Fibroblast of lung (primary cell): ENCODE measurements at regions not wholly inside any gene's neighbourhood (a gene's known extent, or its start where the extent isn't known, plus 50 kb on each side); places are given as distances from the start of the nearest gene placed in this dataset.

Experiments
- DNase-seq, 2 donors: peaks; one replicate each; pipeline versions ENCODE4 v3.0.0 to v3.0.0-alpha.2; 2010; ENCODE audit warnings: low read depth in 2 of 2
- H2AFZ ChIP-seq: 2 replicates; pipeline ENCODE4 v1.5.1; 2012; ENCODE audit warnings: low read length, control low read depth, inconsistent platforms
- H3K27ac ChIP-seq: 2 replicates; pipeline ENCODE4 v1.5.1; 2011; ENCODE audit warnings: low read length, control low read depth; ENCODE audit not compliant: insufficient read depth
- H3K27me3 ChIP-seq: 2 replicates; pipeline ENCODE4 v1.5.1; 2011; ENCODE audit warnings: mild to moderate bottlenecking, low read length; ENCODE audit not compliant: control insufficient read depth, insufficient read depth
- H3K36me3 ChIP-seq: 2 replicates; pipeline ENCODE4 v1.5.1; 2011; ENCODE audit warnings: low read length; ENCODE audit not compliant: control insufficient read depth, insufficient read depth
- H3K4me1 ChIP-seq: 2 replicates; pipeline ENCODE4 v1.5.1; 2011; ENCODE audit warnings: low read length; ENCODE audit not compliant: control insufficient read depth, insufficient read depth; ENCODE audit errors: extremely low read depth
- H3K4me2 ChIP-seq: 2 replicates; pipeline ENCODE4 v1.5.1; 2011; ENCODE audit warnings: low read length, control low read depth; ENCODE audit not compliant: insufficient read depth; ENCODE audit errors: extremely low read depth
- H3K4me3 ChIP-seq, 4 experiments: fragments of 200-600 bp in 1 of 4; sonication (generic) in 1 of 4; replicated peaks in 1 of 4; 2 replicates each; pipeline ENCODE4 v1.5.1; 2011 to 2016; ENCODE audit warnings: low read length in 4 of 4, low read depth in 3 of 4, mild to moderate bottlenecking in 3 of 4, control low read depth in 2 of 4, inconsistent platforms in 1 of 4, mixed read lengths in 1 of 4; ENCODE audit not compliant: insufficient read depth in 1 of 4; ENCODE audit errors: control extremely low read depth in 1 of 4
- H3K79me2 ChIP-seq: 2 replicates; pipeline ENCODE4 v1.5.1; 2012; ENCODE audit warnings: mild to moderate bottlenecking, low read length, inconsistent platforms; ENCODE audit not compliant: control insufficient read depth, insufficient read depth
- H3K9ac ChIP-seq: 2 replicates; pipeline ENCODE4 v1.5.1; 2011; ENCODE audit warnings: mild to moderate bottlenecking, low read length, control low read depth; ENCODE audit not compliant: insufficient read depth
- H3K9me3 ChIP-seq: 2 replicates; pipeline ENCODE4 v1.5.1; 2012; ENCODE audit warnings: low read depth, low read length; ENCODE audit not compliant: control insufficient read depth, insufficient read depth
- H4K20me1 ChIP-seq: 2 replicates; pipeline ENCODE4 v1.5.1; 2011; ENCODE audit warnings: low read length; ENCODE audit not compliant: control insufficient read depth, insufficient read depth; ENCODE audit errors: extremely low read depth
- CTCF ChIP-seq, 2 donors: IDR thresholded peaks in 1 of 2; conservative IDR thresholded peaks in 1 of 2; 1 replicate in 1 of 2; 2 replicates in 1 of 2; pipeline ENCODE4 v1.5.1; 2011 to 2012; ENCODE audit warnings: low read length in 2 of 2, control low read depth in 1 of 2, inconsistent platforms in 1 of 2, low read depth in 1 of 2, mild to moderate bottlenecking in 1 of 2
- EZH2 ChIP-seq: IDR thresholded peaks from 2 replicates; pipeline ENCODE4 v1.5.1; 2012; ENCODE audit warnings: low read length, control low read depth, mild to moderate bottlenecking; ENCODE audit errors: missing control alignments

GRCh38 chr16:79677799-79678530, 77.4 kb upstream of the MAF start:
- no peak overlapping the region for H3K27ac ChIP-seq
- H4K20me1 ChIP-seq = no peaks in the 10 kb centered on the region
- H3K79me2 ChIP-seq = no peaks in the 10 kb centered on the region
- no peaks in the 10 kb centered on the region for H3K36me3 ChIP-seq
- H3K27me3 ChIP-seq = no peaks in the 10 kb centered on the region
- no peak overlapping the region for H3K9ac ChIP-seq
- peaks cover 2% of the 10 kb centered on the region for H3K4me1 ChIP-seq
- no peaks in the 10 kb centered on the region for H3K9me3 ChIP-seq
- DNase-seq = peak; percentile 23 to 55
- no peak overlapping the region for H3K4me2 ChIP-seq
- no peak overlapping the region for H2AFZ ChIP-seq
- H3K4me3 ChIP-seq = no peak overlapping the region
- TF ChIP-seq CTCF (conservative IDR thresholded peaks at IDR 0.05 in 1 of 2, IDR thresholded peaks at IDR 0.05 in 1 of 2; ENCODE audit: low read depth in 1 of 2, low read length in 2 of 2) (no peak), EZH2 (no peak)

DNA sequence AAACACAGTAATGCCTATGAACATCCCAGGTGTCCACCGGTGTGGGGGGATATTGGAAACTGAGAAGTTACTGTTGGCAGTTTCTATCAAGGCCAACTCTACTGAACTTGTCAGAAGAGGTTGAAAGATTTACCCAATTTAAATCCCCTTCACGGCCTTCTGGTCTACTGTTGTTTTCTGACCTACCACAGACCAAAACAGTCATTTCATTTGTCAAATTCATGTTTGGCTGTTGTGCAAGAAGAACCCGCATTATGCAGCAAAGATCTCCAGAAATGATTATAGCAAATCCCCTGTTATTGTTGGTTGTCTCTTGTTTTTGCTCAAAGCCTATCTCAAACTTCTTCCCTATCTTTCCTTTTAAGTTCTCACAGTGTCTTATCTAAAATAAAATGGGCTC, 73.1 kb upstream of the MAF start:
- Histone ChIP-seq H2AFZ (no peak overlapping the region), H3K79me2 (no peaks in the 10 kb centered on the region), H3K36me3 (no peaks in the 10 kb centered on the region), H4K20me1 (no peaks in the 10 kb centered on the region), H3K9me3 (no peaks in the 10 kb centered on the region), H3K27me3 (no peaks in the 10 kb centered on the region), H3K4me3 (no peak overlapping the region), H3K4me2 (no peak overlapping the region), H3K27ac (no peak overlapping the region), H3K9ac (no peak overlapping the region), H3K4me1 (peaks cover 2% of the 10 kb centered on the region)
- peak in 1 of 2 donors; percentile 17 for DNase-seq
- no peak for TF ChIP-seq CTCF (conservative IDR thresholded peaks at IDR 0.05 in 1 of 2, IDR thresholded peaks at IDR 0.05 in 1 of 2; ENCODE audit: low read depth in 1 of 2, low read length in 2 of 2)
- TF ChIP-seq EZH2 = no peak

DNA sequence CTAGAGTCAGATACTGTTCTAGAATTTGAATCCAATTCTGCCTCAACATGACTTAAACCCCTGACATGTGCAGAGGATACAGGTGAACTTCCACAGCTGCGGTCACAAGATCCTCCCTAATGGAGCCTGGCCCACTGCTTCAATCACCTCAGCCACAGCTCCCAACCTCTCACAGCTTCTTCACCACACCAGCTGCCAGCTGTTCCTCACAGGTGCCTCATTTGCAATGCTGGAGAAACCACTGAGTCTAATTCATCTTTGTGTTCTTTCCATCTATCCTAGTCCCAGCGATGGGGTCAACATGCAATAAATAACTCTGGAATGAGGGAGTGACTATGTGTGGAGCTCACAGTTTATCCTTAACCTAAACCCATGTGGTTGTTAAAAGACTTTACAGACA, 72.0 kb upstream of the MAF start:
- no peaks in the 10 kb centered on the region for H3K36me3 ChIP-seq
- H3K9me3 ChIP-seq = no peaks in the 10 kb centered on the region
- H3K4me2 ChIP-seq = no peak overlapping the region

More for the DNA sequence above, 72.0 kb upstream of the MAF start:
- H3K4me1 ChIP-seq = no peaks in the 10 kb centered on the region
- H3K27ac ChIP-seq = no peak overlapping the region
- no peak overlapping the region for H3K4me3 ChIP-seq
- TF ChIP-seq EZH2 (no peak), CTCF (conservative IDR thresholded peaks at IDR 0.05 in 1 of 2, IDR thresholded peaks at IDR 0.05 in 1 of 2; ENCODE audit: low read depth in 1 of 2, low read length in 2 of 2) (no peak)
- DNase-seq = no peak
- H2AFZ ChIP-seq = no peak overlapping the region
- no peaks in the 10 kb centered on the region for H4K20me1 ChIP-seq
- H3K9ac ChIP-seq = no peak overlapping the region
- H3K27me3 ChIP-seq = no peaks in the 10 kb centered on the region
- no peaks in the 10 kb centered on the region for H3K79me2 ChIP-seq
